IMR-90 (cell line): ENCODE measurements at regions not wholly inside any gene's neighbourhood (a gene's known extent, or its start where the extent isn't known, plus 50 kb on each side); places are given as distances from the start of the nearest gene placed in this dataset.
"Not testable (repeated sequence)": the region's sequence is repeated elsewhere in the genome, so short reads cannot be mapped to it uniquely, and the experiment has no call there.

Experiments
- ATAC-seq: fragments of 200-7000 bp; cut with Tn5 transposase; 2 replicates; pipeline ENCODE4 v1.9.1; 2020; ENCODE audit warnings: low read depth, mild to moderate bottlenecking, moderate library complexity
- BruUV-seq: library from RNA; stranded (reverse); fragments of 400-500 nt; replicated peaks from 2 replicates; lab custom pipeline; 2021; lab: Mats Ljungman, UMichigan
- CTCF ChIA-PET: fragments of 300-600 bp; formaldehyde crosslinking; extraction: SDS; loops from one replicate; lab custom pipeline; 2021; ENCODE audit warnings: antibody characterized with exemption; lab: Yijun Ruan, JAX
- POLR2A ChIA-PET: fragments of 300-600 bp; sonication (Branson Sonifier 250); formaldehyde crosslinking; loops from one replicate; lab custom pipeline; 2022; ENCODE audit warnings: antibody characterized with exemption; ENCODE audit not compliant: unreplicated experiment; lab: Charles Lee
- DNase-seq: peaks from one replicate; pipeline ENCODE4 v3.0.0; 2013
- H2AFZ ChIP-seq: replicated peaks from 2 replicates; pipeline ENCODE3; 2013; ENCODE audit warnings: low read length, mild to moderate bottlenecking; ENCODE audit not compliant: poor library complexity
- H2AK5ac ChIP-seq: 2 replicates; pipeline ENCODE4 v1.6.1; 2013; ENCODE audit warnings: low read depth, low read length, inconsistent platforms
- H2AK9ac ChIP-seq: replicated peaks from 2 replicates; pipeline ENCODE3; 2013; ENCODE audit warnings: mild to moderate bottlenecking, low read depth, low read length, moderate library complexity; ENCODE audit not compliant: poor library complexity
- H2BK120ac ChIP-seq: 2 replicates; pipeline ENCODE4 v1.6.1; 2013; ENCODE audit warnings: low read depth, low read length, inconsistent platforms
- H2BK15ac ChIP-seq: 3 replicates; pipeline ENCODE4 v1.6.1; 2013; ENCODE audit warnings: low read depth, low read length, inconsistent platforms
- H2BK20ac ChIP-seq: 2 replicates; pipeline ENCODE4 v1.6.1; 2013; ENCODE audit warnings: low read depth, mild to moderate bottlenecking, inconsistent platforms, low read length, moderate library complexity
- H2BK5ac ChIP-seq: 2 replicates; pipeline ENCODE4 v1.6.1; 2013; ENCODE audit warnings: mild to moderate bottlenecking, low read depth, low read length, inconsistent platforms; ENCODE audit not compliant: poor library complexity, severe bottlenecking
- H3K14ac ChIP-seq: replicated peaks from 2 replicates; pipeline ENCODE4 v1.6.1; 2013; ENCODE audit warnings: low read depth, low read length, inconsistent platforms
- H3K18ac ChIP-seq: 2 replicates; pipeline ENCODE4 v1.6.1; 2013; ENCODE audit warnings: low read depth, low read length, control low read depth
- H3K23ac ChIP-seq: 2 replicates; pipeline ENCODE4 v1.6.1; 2013; ENCODE audit warnings: low read depth, low read length, inconsistent platforms
- H3K27ac ChIP-seq: 2 replicates; pipeline ENCODE4 v1.5.1; 2013; ENCODE audit warnings: mild to moderate bottlenecking, control low read depth, low read length; ENCODE audit not compliant: insufficient read depth
- H3K27me3 ChIP-seq: 2 replicates; pipeline ENCODE4 v1.6.1; 2013; ENCODE audit warnings: low read length; ENCODE audit not compliant: control insufficient read depth, insufficient read depth
- H3K36me3 ChIP-seq: 2 replicates; pipeline ENCODE4 v1.6.1; 2013; ENCODE audit warnings: low read length, mixed read lengths; ENCODE audit not compliant: control insufficient read depth, insufficient read depth
- H3K4ac ChIP-seq: 2 replicates; pipeline ENCODE4 v1.6.1; 2013; ENCODE audit warnings: low read depth, low read length, inconsistent platforms
- H3K4me1 ChIP-seq: 2 replicates; pipeline ENCODE4 v1.6.1; 2013; ENCODE audit warnings: low read length, mixed read lengths; ENCODE audit not compliant: control insufficient read depth, insufficient read depth
- H3K4me2 ChIP-seq: 2 replicates; pipeline ENCODE4 v1.6.1; 2013; ENCODE audit warnings: low read depth, mild to moderate bottlenecking, control low read depth, low read length, moderate library complexity
- H3K4me3 ChIP-seq: 2 replicates; pipeline ENCODE4 v1.5.1; 2013; ENCODE audit warnings: low read depth, mild to moderate bottlenecking, control low read depth, low read length, moderate library complexity; ENCODE audit not compliant: insufficient read depth
- H3K56ac ChIP-seq: 2 replicates; pipeline ENCODE4 v1.6.1; 2013; ENCODE audit warnings: low read length, inconsistent platforms; ENCODE audit not compliant: insufficient read depth; ENCODE audit errors: extremely low read depth
- H3K79me1 ChIP-seq, 2 experiments: 2 replicates each; pipeline ENCODE4 v1.6.1; 2013; ENCODE audit warnings: low read length in 2 of 2, inconsistent platforms in 1 of 2, low read depth in 1 of 2
- H3K9ac ChIP-seq: 2 replicates; pipeline ENCODE4 v1.6.1; 2013; ENCODE audit warnings: low read depth, low read length, control low read depth
- H3K9me1 ChIP-seq: 2 replicates; pipeline ENCODE4 v1.6.1; 2013; ENCODE audit warnings: low read length, inconsistent platforms; ENCODE audit not compliant: insufficient read depth
- H3K9me3 ChIP-seq: 2 replicates; pipeline ENCODE4 v1.6.1; 2013; ENCODE audit warnings: low read length; ENCODE audit not compliant: control insufficient read depth, insufficient read depth
- H4K20me1 ChIP-seq: 2 replicates; pipeline ENCODE4 v1.6.1; 2013; ENCODE audit warnings: low read length, inconsistent platforms; ENCODE audit not compliant: insufficient read depth
- H4K5ac ChIP-seq: 2 replicates; pipeline ENCODE4 v1.6.1; 2013; ENCODE audit warnings: mild to moderate bottlenecking, low read depth, low read length, control low read depth
- H4K8ac ChIP-seq, 2 experiments: 2 replicates each; pipeline ENCODE4 v1.6.1; 2013; ENCODE audit warnings: low read depth in 2 of 2, low read length in 2 of 2, control low read depth in 1 of 2, inconsistent platforms in 1 of 2
- H4K91ac ChIP-seq: 2 replicates; pipeline ENCODE4 v1.6.1; 2013; ENCODE audit warnings: low read depth, low read length, inconsistent platforms; ENCODE audit not compliant: insufficient read depth
- WGBS, 2 experiments: methylation state at CpG; one replicate each; pipeline versions ENCODE4 v1.1.5 to v1.1.7; 2013; ENCODE audit warnings: missing lambda C conversion rate in 2 of 2; ENCODE audit not compliant: insufficient read length in 1 of 2; ENCODE audit errors: extremely low coverage in 2 of 2; 5-methylcytosine and 5-hydroxymethylcytosine counted together
- dilution Hi-C: fragments of 300-500 bp; cut with HindIII; formaldehyde crosslinking; loops from one replicate; pipeline ENCODE4 v1.14.3; 2018; ENCODE audit warnings: low sequenced_read_pairs; ENCODE audit not compliant: unreplicated experiment
- in situ Hi-C: fragments of 300-500 bp; cut with MboI; formaldehyde crosslinking; loops from 3 replicates; pipeline ENCODE4 v1.14.3; 2019; ENCODE audit warnings: low sequenced_read_pairs, inconsistent platforms, mixed read lengths
- intact Hi-C: fragments of 100-400 bp; cut with micrococcal nuclease; formaldehyde crosslinking; loops from 2 replicates; pipeline ENCODE4 v1.10.0; 2022

- H3K4me3 ChIP-seq, ATAC-seq, H3K79me1 ChIP-seq, H3K27me3 ChIP-seq, H2BK20ac ChIP-seq, H2AFZ ChIP-seq, intact Hi-C loops, H3K4me2 ChIP-seq, H3K9ac ChIP-seq, BruUV-seq, H3K4ac ChIP-seq, H4K5ac ChIP-seq, H3K4me1 ChIP-seq, H2BK15ac ChIP-seq, H4K91ac ChIP-seq, H3K56ac ChIP-seq, H2AK9ac ChIP-seq, H2BK120ac ChIP-seq, H3K23ac ChIP-seq, H2BK5ac ChIP-seq, dilution Hi-C loops, DNase-seq, in situ Hi-C loops, CTCF ChIA-PET, H3K9me3 ChIP-seq, H4K8ac ChIP-seq, POLR2A ChIA-PET, H3K14ac ChIP-seq, H3K36me3 ChIP-seq, H3K27ac ChIP-seq, H3K9me1 ChIP-seq, H2AK5ac ChIP-seq, H4K20me1 ChIP-seq, H3K18ac ChIP-seq: not testable (repeated sequence)
- WGBS, 2 experiments, result 93% methylated on average over 4 of the region's 4 CpGs; no CpG with 5 or more reads in 1 of the 2 experiments
These were observed 93.9 kb downstream of the SPRY4 start for GRCh38 chr5:142230949-142231348.
